Nephron (organoid): ENCODE measurements at regions not wholly inside any gene's neighbourhood (a gene's known extent, or its start where the extent isn't known, plus 50 kb on each side); places are given as distances from the start of the nearest gene placed in this dataset.

Experiments used
- H3K27ac Mint-ChIP-seq, 3 experiments: 2 replicates each; pipeline ENCODE4 v1.8.0; 2020; ENCODE audit warnings: mixed read lengths in 3 of 3, mild to moderate bottlenecking in 2 of 3, moderate library complexity in 1 of 3
- H3K27me3 Mint-ChIP-seq: 2 replicates; pipeline ENCODE4 v1.8.0; 2021; ENCODE audit warnings: low read depth, mild to moderate bottlenecking, moderate library complexity, mixed read lengths
- H3K36me3 Mint-ChIP-seq: 2 replicates; pipeline ENCODE4 v1.8.0; 2020; ENCODE audit warnings: low read depth, mixed read lengths
- H3K4me1 Mint-ChIP-seq: 2 replicates; pipeline ENCODE4 v1.8.0; 2020; ENCODE audit warnings: mixed read lengths
- H3K4me3 Mint-ChIP-seq, 3 experiments: 2 replicates each; pipeline ENCODE4 v1.8.0; 2020; ENCODE audit warnings: mild to moderate bottlenecking in 3 of 3, mixed read lengths in 3 of 3, moderate library complexity in 2 of 3
- H3K9me3 Mint-ChIP-seq: 2 replicates; pipeline ENCODE4 v1.8.0; 2020; ENCODE audit warnings: mixed read lengths
- CTCF ChIP-seq, 3 experiments: fragments of 200-600 bp; sonication (generic); IDR thresholded peaks; one replicate each; pipeline ENCODE4 v1.5.0; 2021; ENCODE audit warnings: antibody characterized with exemption in 3 of 3; ENCODE audit not compliant: unreplicated experiment in 3 of 3

GRCh38 chr20:40775561-40776146 lies 86.6 kb upstream of the MAFB start:
- Mint-ChIP-seq H3K4me1 (no peaks in the 10 kb centered on the region), H3K27me3 (peaks cover 6% of the 10 kb centered on the region), H3K9me3 (no peaks in the 10 kb centered on the region), H3K27ac (no peak overlapping the region), H3K4me3 (no peak overlapping the region), H3K36me3 (no peaks in the 10 kb centered on the region)
- no peak for TF ChIP-seq CTCF (IDR thresholded peaks at IDR 0.05; ENCODE audit: unreplicated experiment in 3 of 3)

GRCh38 chr20:40776466-40777457 lies 87.7 kb upstream of the MAFB start:
- Mint-ChIP-seq H3K27ac (no peak overlapping the region), H3K36me3 (no peaks in the 10 kb centered on the region), H3K9me3 (no peaks in the 10 kb centered on the region), H3K4me3 (no peak overlapping the region), H3K4me1 (no peaks in the 10 kb centered on the region), H3K27me3 (no peaks in the 10 kb centered on the region)
- no peak for TF ChIP-seq CTCF (IDR thresholded peaks at IDR 0.05; ENCODE audit: unreplicated experiment in 3 of 3)

GRCh38 chr20:40777653-40778052 lies 88.6 kb upstream of the MAFB start:
- H3K36me3 Mint-ChIP-seq = no peaks in the 10 kb centered on the region
- no peaks in the 10 kb centered on the region for H3K27me3 Mint-ChIP-seq
- H3K27ac Mint-ChIP-seq = no peak overlapping the region
- TF ChIP-seq CTCF (IDR thresholded peaks at IDR 0.05; ENCODE audit: unreplicated experiment in 3 of 3) = no peak
- no peaks in the 10 kb centered on the region for H3K4me1 Mint-ChIP-seq
- no peak overlapping the region for H3K4me3 Mint-ChIP-seq
- no peaks in the 10 kb centered on the region for H3K9me3 Mint-ChIP-seq

GRCh38 chr20:40778894-40779496 lies 90.0 kb upstream of the MAFB start:
- H3K27me3 Mint-ChIP-seq = peaks cover 4% of the 10 kb centered on the region
- no peak overlapping the region for H3K27ac Mint-ChIP-seq
- no peaks in the 10 kb centered on the region for H3K9me3 Mint-ChIP-seq
- TF ChIP-seq CTCF (IDR thresholded peaks at IDR 0.05; ENCODE audit: unreplicated experiment in 3 of 3) = no peak
- no peaks in the 10 kb centered on the region for H3K36me3 Mint-ChIP-seq
- H3K4me1 Mint-ChIP-seq = no peaks in the 10 kb centered on the region
- no peak overlapping the region for H3K4me3 Mint-ChIP-seq

GRCh38 chr20:40781327-40782042 lies 92.4 kb upstream of the MAFB start:
- H3K27ac Mint-ChIP-seq = no peak overlapping the region
- H3K4me3 Mint-ChIP-seq = no peak overlapping the region
- no peaks in the 10 kb centered on the region for H3K36me3 Mint-ChIP-seq
- peaks cover 4% of the 10 kb centered on the region for H3K27me3 Mint-ChIP-seq
- no peak for TF ChIP-seq CTCF (IDR thresholded peaks at IDR 0.05; ENCODE audit: unreplicated experiment in 3 of 3)
- H3K9me3 Mint-ChIP-seq = no peaks in the 10 kb centered on the region
- no peaks in the 10 kb centered on the region for H3K4me1 Mint-ChIP-seq
